NCI-H1436 treated with DMSO at 0.1 percent for 48 hours (cell line): ENCODE measurements at regions not wholly inside any gene's neighbourhood (a gene's known extent, or its start where the extent isn't known, plus 50 kb on each side); places are given as distances from the start of the nearest gene placed in this dataset.
"Not testable (repeated sequence)": the region's sequence is repeated elsewhere in the genome, so short reads cannot be mapped to it uniquely, and the experiment has no call there.

Experiments
- DNase-seq: peaks from one replicate; lab custom pipeline; 2025; lab: John Stamatoyannopoulos, UW

DNA sequence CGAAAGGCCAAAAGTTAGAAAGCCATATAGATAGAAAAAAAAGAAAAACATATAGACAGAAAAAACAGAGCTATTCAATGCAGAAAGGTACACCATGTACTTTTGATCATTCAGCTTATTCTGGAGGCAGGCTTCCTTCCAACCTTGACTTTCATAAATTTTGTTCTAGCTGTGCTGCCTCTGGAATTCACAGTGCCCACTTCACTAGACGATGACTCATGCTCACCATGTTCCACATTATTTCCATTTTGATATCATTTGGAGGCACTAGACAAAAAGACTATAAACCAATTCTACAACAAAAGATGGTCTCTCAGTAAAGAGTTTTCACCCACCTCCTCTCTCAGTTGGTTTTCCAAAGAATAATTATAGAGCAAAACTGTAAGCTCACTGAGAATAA, 229.0 kb upstream of the IPO5 start:
- no peak for DNase-seq

DNA sequence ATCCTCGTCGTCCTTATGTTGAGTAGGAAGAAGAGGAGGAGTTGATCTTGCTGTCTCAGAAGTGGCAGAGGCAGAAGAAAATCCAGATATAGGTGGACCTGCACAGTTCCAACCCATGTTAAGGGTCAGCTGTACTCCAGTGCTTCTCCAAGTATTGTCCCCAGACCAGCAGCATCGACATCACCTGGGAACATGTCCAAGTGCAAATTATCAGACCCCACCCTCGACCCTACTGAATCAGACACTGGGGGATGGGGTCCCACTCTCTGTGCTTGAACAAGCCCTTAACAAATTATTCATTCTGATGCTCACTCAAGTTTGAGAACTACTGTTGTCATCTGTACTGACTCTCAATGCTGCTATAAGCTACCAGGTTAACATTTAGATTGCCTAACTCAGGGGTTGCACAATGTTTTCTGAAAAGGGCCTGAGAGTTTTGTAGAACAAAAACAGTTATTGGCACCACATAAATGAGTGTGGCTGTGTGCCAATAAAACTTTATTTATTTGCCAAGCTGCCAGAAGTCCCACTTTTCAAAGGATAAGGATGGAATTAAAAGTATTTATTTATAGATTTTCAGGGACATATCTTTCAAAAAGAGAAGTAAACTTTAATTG, 226.7 kb upstream of the IPO5 start:
- DNase-seq = no peak

DNA sequence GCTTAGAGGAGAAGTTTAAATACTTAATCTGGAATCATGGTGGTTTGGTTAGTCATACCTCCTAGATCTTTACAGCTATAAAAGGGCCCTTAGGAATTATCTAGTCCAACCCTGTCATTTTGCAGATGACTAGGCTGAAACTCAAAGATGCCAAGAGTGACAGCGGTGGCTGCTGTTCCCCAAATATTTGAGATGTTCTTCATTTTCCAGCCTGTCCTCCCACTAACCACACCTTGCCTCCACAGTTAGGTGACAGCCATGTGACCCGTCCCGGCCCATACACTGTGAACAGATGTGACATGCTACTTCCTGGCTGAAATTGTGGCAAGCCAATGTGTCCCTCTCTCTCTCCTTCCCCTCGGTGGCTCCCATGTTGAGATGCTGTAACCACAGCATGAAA, 225.5 kb upstream of the IPO5 start:
- DNase-seq = no peak

- no peak for DNase-seq
Observed at GRCh38 chr13:97736436-97736835, 217.0 kb upstream of the IPO5 start.

DNA sequence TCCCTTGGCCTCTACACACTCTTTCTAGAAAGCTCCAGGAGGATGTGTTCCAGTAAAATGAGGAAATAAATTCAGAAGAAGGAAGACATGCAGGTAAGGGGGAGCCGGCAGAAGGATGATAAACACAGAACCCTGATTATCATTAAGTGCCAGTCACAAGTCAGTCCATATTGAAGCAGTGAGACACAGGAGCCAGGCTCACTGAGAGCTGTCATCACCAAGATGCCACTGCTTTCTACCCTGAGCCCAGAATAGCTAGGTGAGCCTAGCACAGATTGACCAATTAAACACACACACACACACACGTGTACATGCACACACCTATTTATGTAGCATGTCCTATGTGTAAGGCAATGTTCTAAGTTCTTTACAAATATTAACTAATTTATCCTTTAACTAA, 211.4 kb upstream of the IPO5 start:
- no peak for DNase-seq

- DNase-seq = no peak
Observed at GRCh38 chr13:97743938-97744337, 209.5 kb upstream of the IPO5 start.

GRCh38 chr13:97746649-97747048, 206.8 kb upstream of the IPO5 start:
- DNase-seq = no peak

GRCh38 chr13:97749174-97749573, 204.3 kb upstream of the IPO5 start:
- DNase-seq = no peak

DNA sequence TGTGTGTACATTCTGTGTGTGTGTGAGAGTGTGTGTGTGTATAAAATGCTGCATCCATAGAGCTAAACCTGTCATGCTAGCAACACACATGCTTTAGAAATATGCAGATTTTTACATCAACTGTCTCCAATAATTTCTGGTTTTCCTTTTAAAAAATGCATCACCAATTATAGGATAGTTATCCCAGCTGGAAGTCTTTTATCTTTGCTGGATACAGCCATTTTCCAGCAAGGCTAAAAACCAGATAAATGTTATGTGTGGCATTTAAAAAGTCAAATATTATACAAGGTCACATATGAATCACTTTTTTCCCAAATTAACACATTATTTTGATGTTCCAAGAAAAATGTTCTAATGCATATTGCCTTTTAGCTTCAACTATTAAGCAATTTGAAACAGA, 202.0 kb upstream of the IPO5 start:
- DNase-seq = no peak

GRCh38 chr13:97752961-97753668, 200.4 kb upstream of the IPO5 start:
- no peak for DNase-seq

DNA sequence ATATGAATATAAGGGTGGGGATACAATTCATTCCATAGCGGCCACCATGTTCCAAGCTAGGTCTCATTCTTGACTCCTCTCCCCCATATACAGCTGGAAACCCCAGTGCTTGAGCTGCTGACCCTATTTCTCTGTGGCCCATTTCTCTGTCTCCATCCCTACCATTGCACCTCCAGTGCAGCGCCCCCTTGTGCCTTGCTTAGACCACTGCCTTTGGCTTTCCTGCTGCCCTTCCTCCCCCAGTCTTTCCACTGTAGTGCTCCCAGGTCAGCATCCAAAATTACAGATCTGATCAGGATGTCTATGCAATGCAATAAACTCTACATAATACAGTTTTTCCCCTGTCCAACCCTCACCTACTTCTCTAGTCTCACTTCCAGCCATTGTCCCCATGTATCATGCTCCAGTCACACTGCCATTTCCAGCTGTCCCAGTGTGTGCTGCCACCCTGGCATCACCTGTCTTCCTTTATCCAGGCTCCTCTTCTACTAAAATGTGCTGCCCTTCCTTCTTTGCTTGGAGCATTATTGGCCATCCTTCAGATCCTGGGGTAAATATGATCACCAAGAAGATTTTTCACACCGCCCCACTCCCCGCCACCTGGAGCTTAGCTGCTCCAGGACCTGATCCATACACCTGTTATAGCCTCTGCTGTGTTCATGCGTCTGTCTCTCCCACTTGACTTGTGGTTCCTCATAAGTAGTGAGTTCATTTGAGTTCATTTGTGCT, 199.4 kb upstream of the IPO5 start:
- DNase-seq = no peak

- DNase-seq = no peak
Observed at GRCh38 chr13:97757807-97758206, 195.7 kb upstream of the IPO5 start.

DNA sequence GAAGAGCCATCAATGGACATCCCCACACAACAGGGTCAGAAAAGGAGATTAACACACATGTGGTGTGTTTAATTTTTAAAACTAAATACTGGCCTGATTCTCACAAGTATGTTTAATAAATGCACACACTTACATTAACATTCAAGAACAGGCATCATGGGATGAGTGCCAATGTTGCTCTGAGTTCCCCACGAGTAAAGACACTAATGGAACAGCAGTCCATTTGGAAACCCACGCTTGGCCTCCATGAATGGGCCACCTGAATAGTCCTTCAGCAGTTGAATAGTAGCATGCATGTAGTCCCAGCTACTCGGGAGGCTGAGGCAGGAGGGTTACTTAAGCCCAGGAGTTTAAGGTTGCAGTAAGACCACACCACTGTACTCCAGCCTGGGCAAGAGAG, 195.2 kb upstream of the IPO5 start:
- no peak for DNase-seq

DNA sequence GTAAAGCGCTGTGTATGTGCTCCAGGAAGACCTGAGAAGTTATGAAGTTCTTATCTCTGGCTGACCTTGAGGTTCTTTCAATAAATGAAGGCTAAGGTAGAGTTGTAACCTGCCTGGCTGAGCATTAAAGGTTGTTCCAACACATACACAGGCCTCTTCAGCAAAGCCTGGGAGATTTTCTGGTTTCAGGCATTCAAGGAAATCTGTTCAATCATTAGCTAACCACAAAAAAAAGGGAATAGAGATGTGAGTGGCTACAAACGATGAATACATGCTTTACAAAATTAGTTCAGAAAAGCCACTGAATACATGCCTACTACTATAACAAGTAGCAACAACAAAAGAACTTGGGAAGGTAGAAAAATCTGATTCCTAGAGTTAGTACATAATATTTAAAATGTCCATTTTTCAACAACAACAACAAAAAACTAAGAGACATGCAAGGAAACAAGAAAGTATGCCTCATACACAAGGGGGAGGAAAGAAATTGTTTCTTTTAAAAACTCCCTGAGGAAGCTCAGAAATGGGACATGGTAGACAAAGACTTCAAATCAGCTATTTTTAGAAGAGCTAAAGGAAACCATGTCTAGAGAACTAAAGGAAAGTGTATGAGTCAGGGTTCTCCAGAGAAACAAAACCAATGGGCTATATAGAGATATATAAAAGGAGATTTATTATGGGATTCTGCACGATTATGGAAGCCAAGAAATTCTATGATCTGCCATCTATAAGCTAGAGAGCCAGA, 191.5 kb upstream of the IPO5 start:
- DNase-seq = no peak

DNA sequence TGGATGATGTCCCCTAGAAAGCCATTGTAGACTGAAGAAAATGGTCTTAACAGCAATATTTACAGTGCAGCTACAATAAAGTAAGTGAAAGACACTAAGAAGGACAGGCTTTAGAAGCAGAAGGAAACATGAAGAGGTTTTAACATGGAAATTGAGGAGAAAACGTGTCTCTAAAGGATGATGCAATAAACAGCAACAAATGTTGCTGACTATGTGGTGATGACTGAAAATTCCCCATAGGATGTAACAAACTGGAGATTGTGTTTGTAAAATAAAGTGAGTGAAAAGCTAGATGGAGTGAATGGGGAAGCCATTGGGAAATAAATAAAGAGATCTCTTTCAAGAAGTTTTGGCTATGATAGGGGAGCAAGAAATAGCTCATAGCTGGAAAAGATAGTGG, 186.7 kb upstream of the IPO5 start:
- DNase-seq = no peak

DNA sequence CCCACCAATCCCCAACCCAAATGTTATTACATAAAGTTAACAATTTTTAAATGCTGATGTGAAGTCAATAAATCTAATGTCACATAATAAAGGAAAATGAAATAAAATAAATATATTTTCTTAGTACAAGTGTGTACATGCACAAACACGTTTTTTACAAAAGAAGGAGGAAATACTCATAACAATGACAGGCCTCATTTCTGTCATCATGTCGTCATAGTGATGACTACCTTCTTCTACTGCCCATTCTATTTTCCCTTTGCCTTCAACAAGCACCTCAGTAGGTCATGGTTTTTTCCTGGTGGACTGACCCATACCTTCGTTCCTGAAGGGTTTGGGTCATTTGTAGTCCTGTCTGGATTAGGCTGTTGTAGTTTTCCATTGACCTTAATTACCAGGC, 185.3 kb upstream of the IPO5 start:
- no peak for DNase-seq

GRCh38 chr13:97770231-97770630, 183.2 kb upstream of the IPO5 start:
- DNase-seq = not testable (repeated sequence)

DNA sequence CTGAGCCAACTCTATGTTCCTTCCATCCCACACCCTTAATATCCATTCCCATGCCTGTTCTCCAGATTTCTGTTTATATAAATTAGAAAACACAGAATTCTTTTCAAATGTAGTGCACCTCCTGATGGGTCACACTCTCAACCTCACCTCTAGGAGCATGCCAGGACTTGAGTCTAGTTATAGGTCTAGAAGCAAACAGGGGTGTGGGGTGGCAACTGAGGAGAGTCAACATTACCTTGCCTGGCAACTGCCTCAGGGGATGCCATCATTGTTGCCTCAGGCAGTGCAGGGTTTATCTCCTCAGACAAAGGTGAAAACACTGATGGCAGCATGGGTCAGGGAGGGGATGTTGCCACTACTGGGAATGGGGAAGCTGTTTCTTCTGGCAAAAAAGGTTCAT, 181.0 kb upstream of the IPO5 start:
- DNase-seq = not testable (repeated sequence)

DNA sequence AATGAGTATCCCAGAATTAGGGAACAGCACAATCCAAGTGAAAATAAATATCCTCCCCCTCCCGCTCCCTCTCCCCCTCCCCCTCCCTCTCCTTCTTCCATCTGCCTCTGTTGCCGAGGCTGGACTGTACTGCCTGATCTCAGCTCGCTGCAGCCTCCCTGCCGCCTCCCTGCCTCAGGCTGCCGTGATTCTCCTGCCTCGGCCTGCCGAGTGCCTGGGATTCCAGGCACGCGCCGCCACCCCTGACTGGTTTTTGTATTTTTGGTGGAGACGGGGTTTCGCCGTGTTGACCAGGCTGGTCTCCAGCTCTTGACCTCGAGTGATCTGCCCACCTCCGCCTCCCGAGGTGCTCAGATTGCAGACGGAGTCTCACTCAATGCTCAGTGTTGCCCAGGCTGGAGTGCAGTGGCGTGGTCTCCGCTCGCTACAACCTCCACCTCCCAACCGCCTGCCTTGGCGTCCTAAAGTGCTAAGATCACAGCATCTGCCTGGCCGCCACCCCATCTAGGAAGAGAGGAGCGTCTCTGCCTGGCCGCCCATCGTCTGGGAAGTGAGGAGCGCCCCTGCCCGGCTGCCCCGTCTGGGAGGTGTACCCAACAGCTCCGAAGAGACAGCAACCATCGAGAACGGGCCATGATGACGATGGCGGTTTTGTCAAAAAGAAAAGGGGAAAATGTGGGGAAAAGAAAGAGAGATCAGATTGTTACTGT, 178.9 kb upstream of the IPO5 start:
- not testable (repeated sequence) for DNase-seq

DNA sequence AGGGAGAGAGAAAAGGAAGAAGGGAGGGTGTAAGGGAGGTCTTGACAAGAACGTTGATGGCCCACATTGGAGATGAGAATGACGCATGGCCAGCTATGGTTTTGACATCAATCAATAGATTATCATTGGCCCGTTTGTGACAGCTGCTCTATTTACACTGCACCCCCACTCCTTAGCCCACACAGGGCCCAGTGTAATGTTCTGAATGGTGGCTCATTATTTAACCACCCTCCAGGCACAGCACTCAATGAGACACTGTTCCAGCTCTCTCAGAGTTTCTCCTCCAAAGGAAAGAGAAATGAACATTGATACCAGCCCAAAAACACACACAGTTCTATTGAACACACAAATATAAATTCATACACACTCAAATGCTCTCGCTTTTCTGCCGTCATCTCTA, 173.0 kb upstream of the IPO5 start:
- no peak for DNase-seq

DNA sequence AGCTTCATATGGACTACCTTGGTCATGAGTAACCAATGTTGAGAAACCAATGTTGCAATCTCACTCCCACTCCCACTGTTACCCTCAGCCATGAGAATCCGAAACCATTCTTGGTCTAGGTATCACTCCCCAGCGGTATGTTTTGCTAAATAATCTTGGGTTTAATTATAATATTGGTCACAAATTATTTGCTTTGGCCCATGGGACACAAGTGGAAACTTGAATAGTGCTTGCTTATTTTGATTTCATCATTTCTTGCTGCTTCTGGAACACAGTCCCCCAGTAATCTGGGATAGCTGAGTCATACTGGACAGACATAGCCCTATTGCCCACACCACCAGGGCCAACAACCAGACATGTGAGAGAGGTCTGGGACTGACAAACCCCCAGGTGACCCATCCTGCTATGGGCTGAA, 171.6 kb upstream of the IPO5 start:
- DNase-seq = no peak

DNA sequence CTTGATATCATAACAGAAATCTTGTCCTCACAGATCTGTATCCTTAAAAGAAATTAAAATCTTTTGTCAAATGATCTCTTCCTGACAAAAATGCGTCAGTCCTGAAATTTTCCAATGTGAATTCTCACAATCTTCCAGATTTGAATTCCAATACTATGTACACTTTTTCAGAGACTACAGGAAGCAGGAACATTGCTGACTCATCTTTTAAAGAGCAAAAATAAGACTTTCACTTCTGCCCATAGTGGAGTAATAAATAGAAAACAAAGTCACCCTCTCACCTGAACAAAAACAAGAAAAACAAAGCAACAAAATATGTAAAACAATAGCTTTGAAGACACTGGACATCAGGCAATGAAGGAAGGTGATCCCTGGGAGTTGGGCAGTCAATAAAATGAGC, 167.0 kb upstream of the IPO5 start:
- DNase-seq = no peak
